Effector memory CD4-positive, alpha-beta T cell (primary cell): ENCODE measurements at regions not wholly inside any gene's neighbourhood (a gene's known extent, or its start where the extent isn't known, plus 50 kb on each side); places are given as distances from the start of the nearest gene placed in this dataset.

ENCODE experiments used
- DNase-seq, 3 donors: peaks; one replicate each; pipeline ENCODE4 v3.0.0-alpha.2; 2020
- H3K27ac ChIP-seq: 2 replicates; pipeline ENCODE4 v1.7.0; 2013; ENCODE audit warnings: mild to moderate bottlenecking, low read length, moderate library complexity; ENCODE audit not compliant: insufficient read depth, poor library complexity, severe bottlenecking
- H3K27me3 ChIP-seq: replicated peaks from 2 replicates; pipeline ENCODE4 v1.7.0; 2013; ENCODE audit warnings: mild to moderate bottlenecking, low read length; ENCODE audit not compliant: insufficient read depth, control insufficient read depth, poor library complexity, severe bottlenecking
- H3K36me3 ChIP-seq: 2 replicates; pipeline ENCODE4 v1.7.0; 2013; ENCODE audit warnings: mild to moderate bottlenecking, low read length, moderate library complexity; ENCODE audit not compliant: control insufficient read depth, insufficient read depth
- H3K4me1 ChIP-seq: 2 replicates; pipeline ENCODE4 v1.7.0; 2013; ENCODE audit warnings: low read length, mild to moderate bottlenecking; ENCODE audit not compliant: control insufficient read depth, insufficient read depth, poor library complexity, severe bottlenecking
- H3K4me3 ChIP-seq: 2 replicates; pipeline ENCODE4 v1.7.0; 2013; ENCODE audit warnings: low read length, low read depth, mild to moderate bottlenecking; ENCODE audit not compliant: insufficient read depth, poor library complexity, severe bottlenecking
- H3K9me3 ChIP-seq: 2 replicates; pipeline ENCODE4 v1.7.0; 2013; ENCODE audit warnings: mild to moderate bottlenecking, low read length, moderate library complexity; ENCODE audit not compliant: control insufficient read depth

DNA sequence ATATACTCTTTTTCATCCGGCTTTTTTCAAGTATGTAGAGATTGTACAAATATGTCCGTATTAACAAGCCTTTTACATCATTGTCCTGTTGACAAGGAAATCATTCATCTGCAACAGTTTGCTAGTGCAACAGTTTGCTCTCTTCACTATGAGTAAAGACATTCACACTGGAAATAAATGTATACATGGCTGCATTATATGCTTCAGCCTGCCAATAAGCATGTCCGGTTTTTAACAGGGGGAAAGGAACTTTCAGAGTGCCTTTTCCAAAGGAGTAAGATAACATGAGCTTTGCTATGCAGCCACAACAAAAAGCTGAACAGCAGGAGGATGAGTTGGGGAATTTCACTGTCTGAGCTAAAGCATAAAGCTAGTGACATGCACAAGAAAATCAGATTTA is 99.4 kb upstream of the ADTRP start:
- Histone ChIP-seq H3K9me3 (no peaks in the 10 kb centered on the region), H3K4me1 (no peaks in the 10 kb centered on the region), H3K36me3 (no peaks in the 10 kb centered on the region)

DNA sequence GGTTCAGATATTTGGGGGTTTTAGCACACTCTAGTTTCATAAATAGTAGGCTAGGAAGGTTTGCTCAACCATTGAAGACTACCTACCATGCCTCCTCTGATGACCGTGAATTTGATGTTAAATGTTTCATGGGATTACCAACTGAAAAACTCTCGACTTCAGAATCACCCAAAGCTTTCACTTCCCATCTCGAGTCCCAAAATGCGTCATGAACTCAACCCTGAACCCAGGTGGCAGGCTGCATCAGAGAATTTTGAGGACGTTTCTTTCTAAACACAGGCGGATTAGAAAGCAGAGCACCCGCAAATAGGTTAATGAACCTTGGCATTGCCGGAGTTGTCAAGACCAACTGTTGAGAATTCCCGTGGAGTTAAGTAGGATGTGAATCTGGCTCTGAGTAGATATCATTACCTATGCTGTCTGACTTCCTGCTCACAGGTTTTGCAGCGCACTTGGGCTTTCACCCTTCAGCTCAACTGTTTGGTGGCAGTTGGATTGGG is 98.4 kb upstream of the ADTRP start:
- Histone ChIP-seq H3K36me3 (no peaks in the 10 kb centered on the region), H3K9me3 (no peaks in the 10 kb centered on the region), H3K27ac (no peak overlapping the region), H3K27me3 (no peaks in the 10 kb centered on the region), H3K4me1 (no peaks in the 10 kb centered on the region), H3K4me3 (no peak overlapping the region)
- DNase-seq: no peak

More for the DNA sequence above, 99.4 kb upstream of the ADTRP start:
- Histone ChIP-seq H3K4me3 (no peak overlapping the region), H3K27me3 (no peaks in the 10 kb centered on the region), H3K27ac (no peak overlapping the region)
- DNase-seq: no peak

DNA sequence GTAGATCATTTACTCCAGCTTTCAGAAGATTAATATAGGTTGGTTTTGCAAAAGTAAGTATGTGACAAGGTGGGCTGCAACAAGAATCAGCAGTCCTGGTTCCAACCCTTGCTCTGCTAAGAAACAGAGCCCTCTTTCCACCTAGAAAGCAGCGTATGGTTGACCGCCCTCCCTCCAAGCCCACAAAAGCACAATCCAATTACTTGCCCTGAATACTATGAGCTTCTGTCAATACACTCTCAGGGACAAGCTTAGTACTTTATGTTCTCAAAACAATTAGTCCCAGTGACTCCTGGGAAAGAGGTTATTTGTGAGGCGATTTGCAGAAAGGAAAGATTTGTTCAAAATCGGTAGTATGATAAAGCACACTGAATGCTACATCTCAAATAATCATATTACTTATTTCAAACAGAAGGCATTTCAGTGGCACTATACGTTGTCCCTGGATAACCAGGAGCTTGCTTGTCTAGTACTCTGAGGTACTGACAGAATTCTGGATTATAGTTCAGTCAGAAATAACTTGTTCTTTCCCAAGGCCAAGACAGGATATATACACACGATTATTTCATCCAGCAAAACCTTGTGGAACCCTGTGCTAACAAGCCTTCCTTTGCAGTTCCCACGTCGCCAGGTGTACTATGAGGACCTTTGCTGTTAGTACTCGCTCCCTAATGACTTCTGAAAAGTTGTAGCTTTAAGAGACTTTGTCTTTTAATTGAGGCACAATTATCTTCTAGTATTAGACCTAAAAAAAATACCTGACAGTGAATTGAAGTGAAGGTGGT is 96.9 kb upstream of the ADTRP start:
- H3K9me3 ChIP-seq: no peaks in the 10 kb centered on the region
- H3K4me3 ChIP-seq: no peak overlapping the region
- H3K27ac ChIP-seq: no peak overlapping the region
- H3K36me3 ChIP-seq: no peaks in the 10 kb centered on the region
- H3K27me3 ChIP-seq: no peaks in the 10 kb centered on the region
- DNase-seq: no peak
- H3K4me1 ChIP-seq: no peaks in the 10 kb centered on the region

DNA sequence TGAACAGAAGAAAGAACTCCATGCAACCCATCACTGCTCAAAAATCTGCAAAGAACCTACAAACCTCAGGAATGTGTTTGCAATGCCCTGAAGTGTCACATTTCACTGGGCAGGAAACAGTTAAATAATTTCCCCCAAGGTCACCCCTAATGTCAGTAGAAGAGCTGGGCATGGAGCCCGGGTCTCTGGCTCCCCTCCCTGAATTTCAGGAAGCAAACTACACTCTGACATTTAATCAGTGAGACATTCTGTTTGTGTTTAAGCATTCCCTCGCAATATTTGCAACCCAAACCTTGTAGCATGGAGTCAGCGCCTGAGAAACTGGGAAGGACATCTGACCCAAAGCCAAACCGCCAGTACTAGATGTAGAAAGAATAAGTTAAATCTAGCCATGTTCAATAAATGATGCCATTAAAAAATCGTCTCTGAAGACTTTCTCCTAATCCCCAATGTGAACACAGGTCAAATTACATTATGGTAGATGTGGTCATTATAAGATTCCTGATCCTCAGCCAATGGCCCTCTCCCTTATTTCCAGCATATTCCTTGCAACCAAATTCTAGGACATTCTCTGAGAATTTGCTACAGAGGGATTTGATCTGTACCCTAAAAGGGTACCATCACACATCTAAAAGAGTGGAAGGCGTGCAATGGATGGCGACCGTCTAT is 91.2 kb upstream of the ADTRP start:
- Histone ChIP-seq H3K36me3 (no peaks in the 10 kb centered on the region), H3K27me3 (no peaks in the 10 kb centered on the region), H3K4me1 (no peaks in the 10 kb centered on the region), H3K9me3 (no peaks in the 10 kb centered on the region), H3K4me3 (no peak overlapping the region), H3K27ac (no peak overlapping the region)
- DNase-seq: no peak

DNA sequence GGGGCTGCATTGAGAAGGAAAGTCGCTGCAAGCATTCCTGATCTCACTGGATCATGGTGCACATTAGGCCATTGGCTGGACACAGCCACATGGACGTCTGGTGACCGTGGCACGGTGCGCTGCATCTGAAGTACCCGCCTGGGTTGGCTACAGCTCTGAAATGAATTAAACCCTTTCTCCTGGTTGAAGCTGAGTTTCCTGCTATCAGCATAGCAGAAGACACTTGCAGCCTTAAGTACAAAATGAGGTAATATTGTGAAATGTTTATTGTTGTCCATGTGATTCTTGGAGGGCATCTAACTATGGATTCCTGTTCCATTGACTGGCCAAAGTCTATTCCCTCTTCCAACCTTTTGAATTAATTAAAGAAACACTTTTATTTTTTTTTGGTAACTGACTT is 89.8 kb upstream of the ADTRP start:
- no peak for DNase-seq
- no peaks in the 10 kb centered on the region for H3K9me3 ChIP-seq
- no peak overlapping the region for H3K4me3 ChIP-seq
- H3K27ac ChIP-seq: no peak overlapping the region
- no peaks in the 10 kb centered on the region for H3K4me1 ChIP-seq
- H3K36me3 ChIP-seq: no peaks in the 10 kb centered on the region
- no peaks in the 10 kb centered on the region for H3K27me3 ChIP-seq

DNA sequence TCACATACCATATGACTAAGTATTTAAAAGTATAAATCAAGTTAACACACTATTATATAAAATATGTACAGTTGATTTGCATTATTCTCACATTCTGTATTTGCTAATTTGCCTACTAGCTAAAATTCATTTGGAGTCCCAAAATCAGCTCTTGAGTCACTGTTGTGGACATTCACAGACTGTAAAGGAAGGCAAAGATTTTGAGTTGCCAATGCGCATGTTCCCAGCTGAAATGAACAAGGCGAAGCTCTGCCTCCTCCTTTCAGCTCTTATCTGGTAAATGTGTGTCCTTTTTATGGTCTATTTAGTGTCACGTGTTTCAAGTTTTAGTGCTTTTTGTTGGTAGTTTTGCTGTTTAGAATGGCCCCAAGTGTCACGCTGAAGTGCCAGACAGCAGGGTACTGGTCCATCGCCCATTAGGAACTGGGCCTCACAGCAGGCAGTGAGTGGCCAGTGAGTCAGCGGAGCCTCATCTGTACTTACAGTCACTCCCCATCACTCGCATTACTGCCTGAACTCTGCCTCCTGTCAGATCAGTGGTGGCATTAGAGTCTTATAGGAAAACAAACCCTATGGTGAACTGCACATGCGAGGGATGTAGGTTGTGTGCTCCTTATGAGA is 87.2 kb upstream of the ADTRP start:
- no peak overlapping the region for H3K4me3 ChIP-seq
- H3K36me3 ChIP-seq: no peaks in the 10 kb centered on the region
- no peaks in the 10 kb centered on the region for H3K9me3 ChIP-seq
- DNase-seq: no peak
- H3K27ac ChIP-seq: no peak overlapping the region
- H3K27me3 ChIP-seq: no peaks in the 10 kb centered on the region
- no peaks in the 10 kb centered on the region for H3K4me1 ChIP-seq

DNA sequence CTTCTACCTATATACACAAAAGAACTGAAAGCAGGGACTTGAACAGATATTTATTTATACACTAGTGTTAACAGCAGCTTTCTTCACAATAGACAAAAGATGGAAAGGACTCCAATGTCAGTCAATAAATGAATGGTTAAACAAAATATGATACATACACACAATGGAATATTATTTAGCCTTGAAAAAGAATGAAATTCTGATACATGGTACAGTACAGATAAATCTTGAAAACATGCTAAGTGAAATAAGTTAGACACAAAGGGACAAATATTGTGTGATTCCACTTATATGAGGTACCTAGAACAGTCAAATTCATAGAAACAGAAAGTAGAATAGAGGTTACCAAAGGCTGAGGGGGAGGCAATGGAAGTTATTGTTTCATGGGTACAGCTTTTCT is 79.8 kb upstream of the ADTRP start:
- DNase-seq: no peak
- no peaks in the 10 kb centered on the region for H3K36me3 ChIP-seq
- H3K27ac ChIP-seq: no peak overlapping the region
- H3K4me3 ChIP-seq: no peak overlapping the region
- no peaks in the 10 kb centered on the region for H3K27me3 ChIP-seq
- H3K4me1 ChIP-seq: no peaks in the 10 kb centered on the region
- H3K9me3 ChIP-seq: no peaks in the 10 kb centered on the region

DNA sequence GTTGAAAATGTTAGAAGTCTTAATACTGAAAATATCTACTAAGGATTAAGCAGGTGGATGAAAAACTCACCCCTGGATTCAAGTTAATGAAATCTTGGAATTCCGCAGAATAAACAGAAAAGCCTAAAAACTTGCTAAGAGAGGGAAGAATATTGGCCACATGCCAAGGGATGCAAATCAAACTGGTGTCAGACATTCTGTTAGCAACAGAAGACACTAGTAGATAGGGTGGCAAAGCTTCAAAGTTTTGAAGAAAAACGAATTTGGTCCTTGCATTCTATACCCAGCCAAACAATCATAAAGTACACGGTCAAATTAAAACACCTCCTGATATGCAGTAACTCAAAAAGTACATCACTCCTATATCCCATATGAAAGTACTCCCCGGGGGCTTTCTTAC is 77.1 kb upstream of the ADTRP start:
- Histone ChIP-seq H3K9me3 (no peaks in the 10 kb centered on the region), H3K4me3 (no peak overlapping the region), H3K27me3 (no peaks in the 10 kb centered on the region), H3K4me1 (no peaks in the 10 kb centered on the region), H3K27ac (no peak overlapping the region), H3K36me3 (no peaks in the 10 kb centered on the region)
- DNase-seq: no peak

DNA sequence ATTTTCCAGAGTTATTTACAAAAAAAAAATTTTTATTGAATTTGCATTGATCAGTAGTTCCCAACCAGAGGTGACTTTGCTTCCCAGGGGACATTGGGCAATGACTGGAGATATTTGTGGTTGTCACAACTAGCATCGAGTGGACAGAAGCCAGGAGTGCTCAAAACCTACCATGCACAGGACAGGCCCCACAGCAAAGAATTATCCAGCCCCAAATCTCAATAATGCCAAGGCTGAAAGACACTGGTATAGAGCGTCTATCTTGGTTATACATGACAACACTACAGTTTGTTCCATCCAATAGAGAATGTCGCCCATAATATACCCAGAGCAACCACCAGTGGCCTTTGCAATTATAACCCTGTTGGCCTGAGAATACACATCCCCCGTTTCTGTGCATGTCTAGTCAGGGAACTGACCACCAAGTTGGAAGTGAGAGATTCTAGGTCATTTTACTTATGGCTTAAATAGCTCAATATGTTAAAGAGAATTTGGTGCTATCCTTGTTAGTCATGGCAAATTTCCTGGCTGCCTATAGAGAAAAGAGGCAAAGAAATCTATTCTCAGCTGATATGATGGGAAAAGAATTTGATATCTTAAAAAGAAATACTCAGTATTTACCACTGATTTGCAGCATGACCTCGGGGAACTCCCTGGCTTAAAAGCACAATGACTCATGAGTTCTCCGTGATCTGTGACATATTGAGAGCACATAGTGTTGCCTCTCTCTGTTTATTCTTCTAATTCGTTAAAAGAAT is 76.0 kb upstream of the ADTRP start:
- no peak for DNase-seq
- H3K27me3 ChIP-seq: no peaks in the 10 kb centered on the region

More for the DNA sequence above, 76.0 kb upstream of the ADTRP start:
- H3K36me3 ChIP-seq: no peaks in the 10 kb centered on the region
- no peaks in the 10 kb centered on the region for H3K4me1 ChIP-seq
- H3K27ac ChIP-seq: no peak overlapping the region
- H3K4me3 ChIP-seq: no peak overlapping the region
- no peaks in the 10 kb centered on the region for H3K9me3 ChIP-seq
